ENCODE measurements at regions not wholly inside any gene's neighbourhood (a gene's known extent, or its start where the extent isn't known, plus 50 kb on each side); places are given as distances from the start of the nearest gene placed in this dataset.

DNA sequence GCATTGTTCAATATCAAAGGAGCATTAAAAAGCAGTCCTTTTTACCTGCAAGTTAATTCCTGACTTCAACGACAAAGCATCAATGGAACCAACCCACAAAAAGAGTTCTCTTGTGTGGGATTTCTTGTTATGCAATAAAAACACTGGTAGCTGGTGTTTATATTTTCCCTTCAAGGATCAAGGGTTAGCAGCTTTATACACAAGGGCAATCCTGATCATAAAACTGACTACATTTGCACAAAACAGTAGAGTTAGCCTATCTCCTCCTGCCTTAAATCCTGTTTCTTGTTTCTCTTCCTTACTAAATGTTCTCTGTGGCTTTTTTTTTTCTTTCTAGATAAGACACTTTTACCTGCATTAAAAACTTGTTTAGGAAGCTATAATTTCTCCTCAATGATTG lies 306.4 kb downstream of the SLCO4C1 start:
- TF ChIP-seq, protein P1, sequence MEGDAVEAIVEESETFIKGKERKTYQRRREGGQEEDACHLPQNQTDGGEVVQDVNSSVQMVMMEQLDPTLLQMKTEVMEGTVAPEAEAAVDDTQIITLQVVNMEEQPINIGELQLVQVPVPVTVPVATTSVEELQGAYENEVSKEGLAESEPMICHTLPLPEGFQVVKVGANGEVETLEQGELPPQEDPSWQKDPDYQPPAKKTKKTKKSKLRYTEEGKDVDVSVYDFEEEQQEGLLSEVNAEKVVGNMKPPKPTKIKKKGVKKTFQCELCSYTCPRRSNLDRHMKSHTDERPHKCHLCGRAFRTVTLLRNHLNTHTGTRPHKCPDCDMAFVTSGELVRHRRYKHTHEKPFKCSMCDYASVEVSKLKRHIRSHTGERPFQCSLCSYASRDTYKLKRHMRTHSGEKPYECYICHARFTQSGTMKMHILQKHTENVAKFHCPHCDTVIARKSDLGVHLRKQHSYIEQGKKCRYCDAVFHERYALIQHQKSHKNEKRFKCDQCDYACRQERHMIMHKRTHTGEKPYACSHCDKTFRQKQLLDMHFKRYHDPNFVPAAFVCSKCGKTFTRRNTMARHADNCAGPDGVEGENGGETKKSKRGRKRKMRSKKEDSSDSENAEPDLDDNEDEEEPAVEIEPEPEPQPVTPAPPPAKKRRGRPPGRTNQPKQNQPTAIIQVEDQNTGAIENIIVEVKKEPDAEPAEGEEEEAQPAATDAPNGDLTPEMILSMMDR (IDR thresholded peaks at IDR 0.05; ENCODE audit: insufficient read depth, low read length): no peak
- TF ChIP-seq, protein P2, sequence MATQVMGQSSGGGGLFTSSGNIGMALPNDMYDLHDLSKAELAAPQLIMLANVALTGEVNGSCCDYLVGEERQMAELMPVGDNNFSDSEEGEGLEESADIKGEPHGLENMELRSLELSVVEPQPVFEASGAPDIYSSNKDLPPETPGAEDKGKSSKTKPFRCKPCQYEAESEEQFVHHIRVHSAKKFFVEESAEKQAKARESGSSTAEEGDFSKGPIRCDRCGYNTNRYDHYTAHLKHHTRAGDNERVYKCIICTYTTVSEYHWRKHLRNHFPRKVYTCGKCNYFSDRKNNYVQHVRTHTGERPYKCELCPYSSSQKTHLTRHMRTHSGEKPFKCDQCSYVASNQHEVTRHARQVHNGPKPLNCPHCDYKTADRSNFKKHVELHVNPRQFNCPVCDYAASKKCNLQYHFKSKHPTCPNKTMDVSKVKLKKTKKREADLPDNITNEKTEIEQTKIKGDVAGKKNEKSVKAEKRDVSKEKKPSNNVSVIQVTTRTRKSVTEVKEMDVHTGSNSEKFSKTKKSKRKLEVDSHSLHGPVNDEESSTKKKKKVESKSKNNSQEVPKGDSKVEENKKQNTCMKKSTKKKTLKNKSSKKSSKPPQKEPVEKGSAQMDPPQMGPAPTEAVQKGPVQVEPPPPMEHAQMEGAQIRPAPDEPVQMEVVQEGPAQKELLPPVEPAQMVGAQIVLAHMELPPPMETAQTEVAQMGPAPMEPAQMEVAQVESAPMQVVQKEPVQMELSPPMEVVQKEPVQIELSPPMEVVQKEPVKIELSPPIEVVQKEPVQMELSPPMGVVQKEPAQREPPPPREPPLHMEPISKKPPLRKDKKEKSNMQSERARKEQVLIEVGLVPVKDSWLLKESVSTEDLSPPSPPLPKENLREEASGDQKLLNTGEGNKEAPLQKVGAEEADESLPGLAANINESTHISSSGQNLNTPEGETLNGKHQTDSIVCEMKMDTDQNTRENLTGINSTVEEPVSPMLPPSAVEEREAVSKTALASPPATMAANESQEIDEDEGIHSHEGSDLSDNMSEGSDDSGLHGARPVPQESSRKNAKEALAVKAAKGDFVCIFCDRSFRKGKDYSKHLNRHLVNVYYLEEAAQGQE (IDR thresholded peaks at IDR 0.05; ENCODE audit: insufficient replicate concordance, low read depth): no peak
- TF ChIP-seq POLR2AphosphoS5 (IDR thresholded peaks at IDR 0.05; ENCODE audit: low read depth) (no peak), GABPA (IDR thresholded peaks at IDR 0.05; ENCODE audit: low read depth) (no peak), SPI1 (IDR thresholded peaks at IDR 0.05; ENCODE audit: borderline replicate concordance, low read depth) (no peak)
- DNase-seq (ENCODE audit: low read depth in 1 of 2, low spot score in 1 of 2): no peak
- Histone ChIP-seq H3K27me3 (ENCODE audit: insufficient read depth, poor library complexity, severe bottlenecking) (no peaks in the 10 kb centered on the region), H3K4me3 (replicated peaks; ENCODE audit: insufficient read depth, low read length) (no peak overlapping the region), H3K27ac (replicated peaks) (no peak overlapping the region)

DNA sequence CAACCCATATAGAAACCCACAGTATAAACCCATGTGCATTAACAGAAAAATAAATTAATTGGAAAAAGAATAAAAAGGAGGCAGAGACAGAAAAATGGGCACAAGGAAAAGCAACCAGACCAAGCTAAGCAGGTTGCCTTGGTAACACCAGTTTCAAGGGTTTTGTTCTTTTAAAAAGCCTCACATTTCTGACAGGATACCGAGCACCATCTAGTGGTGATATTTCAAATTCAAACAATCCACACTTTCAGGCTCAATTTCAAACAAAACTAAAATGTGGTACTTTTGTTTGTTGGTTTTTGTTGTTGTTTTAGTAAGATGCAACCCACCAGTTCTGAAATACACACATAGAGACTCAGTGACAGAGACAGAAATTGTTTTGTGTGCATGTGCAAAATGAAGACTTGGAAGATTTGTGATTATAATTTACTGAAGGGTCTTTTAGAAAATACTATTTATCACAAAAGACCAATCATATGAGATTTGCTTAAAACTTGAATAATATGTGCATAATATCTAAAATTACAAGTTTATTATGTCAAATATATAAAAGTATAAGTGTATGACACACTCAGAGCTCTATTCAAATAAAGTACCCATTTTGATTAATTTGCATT lies 318.2 kb downstream of the SLCO4C1 start:
- Histone ChIP-seq H3K27me3 (ENCODE audit: insufficient read depth, poor library complexity, severe bottlenecking) (no peaks in the 10 kb centered on the region), H3K4me3 (replicated peaks; ENCODE audit: insufficient read depth, low read length) (no peak overlapping the region), H3K27ac (replicated peaks) (no peak overlapping the region)
- TF ChIP-seq SPI1 (IDR thresholded peaks at IDR 0.05; ENCODE audit: borderline replicate concordance, low read depth) (no peak), GABPA (IDR thresholded peaks at IDR 0.05; ENCODE audit: low read depth) (no peak), POLR2AphosphoS5 (IDR thresholded peaks at IDR 0.05; ENCODE audit: low read depth) (no peak)
- TF ChIP-seq, protein P1 (IDR thresholded peaks at IDR 0.05; ENCODE audit: insufficient read depth, low read length): no peak
- TF ChIP-seq, protein P2 (IDR thresholded peaks at IDR 0.05; ENCODE audit: insufficient replicate concordance, low read depth): no peak
- peak; percentile 1 to 13 for DNase-seq (ENCODE audit: low read depth in 1 of 2, low spot score in 1 of 2)

DNA sequence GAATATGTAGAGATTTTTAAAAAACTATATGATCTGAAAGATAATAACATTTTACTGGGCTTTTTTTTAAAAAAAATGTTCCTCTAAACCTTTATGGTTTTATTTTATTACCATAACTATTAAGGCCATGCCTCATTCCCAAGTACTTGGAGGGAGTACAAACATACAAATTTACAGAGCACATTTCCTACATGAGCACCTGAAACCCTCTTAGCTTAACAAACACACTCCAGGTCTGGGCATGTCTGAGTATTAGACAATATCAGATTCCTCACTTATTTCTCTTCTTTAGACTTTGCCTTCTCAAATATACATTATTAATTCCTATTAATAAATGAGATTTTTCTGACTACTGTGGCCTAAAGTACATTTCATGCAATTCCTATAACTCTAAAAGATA lies 319.2 kb downstream of the SLCO4C1 start:
- no peak for DNase-seq (ENCODE audit: low read depth in 1 of 2, low spot score in 1 of 2)
- no peak overlapping the region for H3K27ac ChIP-seq (replicated peaks)
- TF ChIP-seq, protein P2 (IDR thresholded peaks at IDR 0.05; ENCODE audit: insufficient replicate concordance, low read depth): no peak
- TF ChIP-seq POLR2AphosphoS5 (IDR thresholded peaks at IDR 0.05; ENCODE audit: low read depth): no peak
- no peak for TF ChIP-seq GABPA (IDR thresholded peaks at IDR 0.05; ENCODE audit: low read depth)
- H3K27me3 ChIP-seq (ENCODE audit: insufficient read depth, poor library complexity, severe bottlenecking): no peaks in the 10 kb centered on the region
- no peak overlapping the region for H3K4me3 ChIP-seq (replicated peaks; ENCODE audit: insufficient read depth, low read length)
